ENCODE measurements at regions not wholly inside any gene's neighbourhood (a gene's known extent, or its start where the extent isn't known, plus 50 kb on each side); places are given as distances from the start of the nearest gene placed in this dataset.

DNA sequence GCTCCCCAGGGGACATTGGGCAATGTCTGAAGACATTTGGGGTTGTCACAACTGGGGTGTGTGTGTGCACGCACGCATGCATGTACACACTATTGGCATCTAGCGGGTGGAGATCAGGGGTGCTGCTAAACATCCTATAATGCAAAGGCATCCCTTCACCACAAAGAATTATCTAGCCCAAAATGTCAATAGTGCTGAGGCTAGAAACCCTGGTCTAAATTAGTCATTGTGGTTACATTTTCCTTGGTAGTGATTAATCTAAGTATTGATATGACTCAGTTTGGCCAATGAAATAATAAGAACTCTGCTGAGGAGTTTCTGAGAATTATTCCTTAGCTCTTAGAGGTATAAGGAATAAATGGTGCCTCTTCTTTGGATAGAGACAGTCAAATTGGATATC, 200.2 kb downstream of the CLCN4 start:
- H3K23ac ChIP-seq (ENCODE audit: low read depth, low read length) = no peak overlapping the region

More for the DNA sequence above, 200.2 kb downstream of the CLCN4 start:
- H3K9me1 ChIP-seq (ENCODE audit: insufficient read depth, low read length) = no peaks in the 10 kb centered on the region
- no peak overlapping the region for H3K56ac ChIP-seq (ENCODE audit: extremely low read depth, insufficient read depth, low read length)
- no peak overlapping the region for H2BK120ac ChIP-seq (ENCODE audit: low read depth, low read length)
- H3K4me3 ChIP-seq (ENCODE audit: insufficient read depth, low read depth, low read length) = no peak overlapping the region
- H4K20me1 ChIP-seq (ENCODE audit: insufficient read depth, low read length) = no peaks in the 10 kb centered on the region
- TF ChIP-seq FOS (IDR thresholded peaks at IDR 0.05; ENCODE audit: low read depth, low read length) = 0 out of 2 replicates have a peak, but pooled peaks have one; percentile 14
- TF ChIP-seq MXI1 (IDR thresholded peaks at IDR 0.05; ENCODE audit: borderline replicate concordance, low read depth, low read length) = no peak
- no peak overlapping the region for H3K4me2 ChIP-seq (ENCODE audit: low read depth, low read length)
- dilution Hi-C loops (cut with HindIII; ENCODE audit: low sequenced_read_pairs, unreplicated experiment) = no loop called here
- WGBS, 2 experiments (ENCODE audit: extremely low coverage in 2 of 2, insufficient read length in 1 of 2) = no CpG with 5 or more reads among the region's 3 CpGs
- BruUV-seq (replicated peaks) = no TSS peak
- H3K27ac ChIP-seq (ENCODE audit: insufficient read depth, low read length) = no peak overlapping the region
- H2BK15ac ChIP-seq (ENCODE audit: low read depth, low read length) = no peak overlapping the region
- H3K36me3 ChIP-seq (ENCODE audit: control insufficient read depth, insufficient read depth, low read length) = no peaks in the 10 kb centered on the region
- no peak for ATAC-seq (ENCODE audit: low read depth)
- no peak overlapping the region for H2AK5ac ChIP-seq (ENCODE audit: low read depth, low read length)
- no peak overlapping the region for H4K8ac ChIP-seq (ENCODE audit: low read depth in 2 of 2, low read length in 2 of 2)
- no peaks in the 10 kb centered on the region for H3K27me3 ChIP-seq (ENCODE audit: control insufficient read depth, insufficient read depth, low read length)
- CTCF ChIA-PET = no interaction called here
- intact Hi-C loops (cut with micrococcal nuclease) = no loop called here
- no peak overlapping the region for H4K5ac ChIP-seq (ENCODE audit: low read depth, low read length)
- DNase-seq = peak; percentile 58
- no peak overlapping the region for H3K4ac ChIP-seq (ENCODE audit: low read depth, low read length)
- no peaks in the 10 kb centered on the region for H3K9me3 ChIP-seq (ENCODE audit: control insufficient read depth, insufficient read depth, low read length)
- no peak overlapping the region for H4K91ac ChIP-seq (ENCODE audit: insufficient read depth, low read depth, low read length)
- no peaks in the 10 kb centered on the region for H3K79me1 ChIP-seq (ENCODE audit: low read depth in 1 of 2, low read length in 2 of 2)
- no peak overlapping the region for H3K18ac ChIP-seq (ENCODE audit: low read depth, low read length)
- H3K14ac ChIP-seq (replicated peaks; ENCODE audit: low read depth, low read length) = no peak overlapping the region
- no peak overlapping the region for H3K9ac ChIP-seq (ENCODE audit: low read depth, low read length)
- H3K4me1 ChIP-seq (ENCODE audit: control insufficient read depth, insufficient read depth, low read length) = no peaks in the 10 kb centered on the region
- in situ Hi-C loops (cut with MboI; ENCODE audit: low sequenced_read_pairs) = no loop called here
- H2AFZ ChIP-seq (replicated peaks; ENCODE audit: low read length, poor library complexity) = no peak overlapping the region
- H2AK9ac ChIP-seq (replicated peaks; ENCODE audit: low read depth, low read length, poor library complexity) = no peak overlapping the region
- H2BK5ac ChIP-seq (ENCODE audit: low read depth, low read length, poor library complexity, severe bottlenecking) = no peak overlapping the region
- POLR2A ChIA-PET (ENCODE audit: unreplicated experiment) = no interaction called here
- H2BK20ac ChIP-seq (ENCODE audit: low read depth, low read length) = no peak overlapping the region

All from IMR-90 (cell line).